Thyroid gland (tissue), 4 donors: ENCODE measurements at regions not wholly inside any gene's neighbourhood (a gene's known extent, or its start where the extent isn't known, plus 50 kb on each side); places are given as distances from the start of the nearest gene placed in this dataset.

Source experiments
- DNase-seq, 2 donors: peaks; one replicate each; pipeline ENCODE4 v3.0.0-alpha.2; 2019
- H3K27ac ChIP-seq, 3 donors: fragments of 200-600 bp; sonication (generic); 1 replicate in 2 of 3; 2 replicates in 1 of 3; pipeline ENCODE4 v1.5.1; 2016 to 2019; ENCODE audit warnings: mild to moderate bottlenecking in 1 of 3, moderate library complexity in 1 of 3
- H3K27me3 ChIP-seq: fragments of 200-600 bp; sonication (generic); one replicate; pipeline ENCODE4 v1.5.1; 2019
- H3K36me3 ChIP-seq, 2 donors: fragments of 200-600 bp; sonication (generic); one replicate each; pipeline ENCODE4 v1.5.1; 2016 to 2019
- H3K4me1 ChIP-seq, 2 donors: fragments of 200-600 bp; sonication (generic); one replicate each; pipeline ENCODE4 v1.5.1; 2017 to 2019
- H3K4me3 ChIP-seq, 3 donors: fragments of 200-600 bp; sonication (generic); replicated peaks in 1 of 3; 1 replicate in 2 of 3; 2 replicates in 1 of 3; pipeline ENCODE4 v1.5.1; 2016; ENCODE audit warnings: mild to moderate bottlenecking in 1 of 3
- H3K9me3 ChIP-seq: fragments of 200-600 bp; sonication (generic); one replicate; pipeline ENCODE4 v1.5.1; 2017
- CTCF ChIP-seq, 6 experiments: fragments of 200-600 bp in 3 of 6; fragments of 450-650 bp in 3 of 6; sonication (generic) in 3 of 6; IDR thresholded peaks; one replicate each; pipeline ENCODE4 v1.5.1; 2016 to 2019; ENCODE audit warnings: antibody characterized with exemption in 6 of 6, mild to moderate bottlenecking in 2 of 6, inconsistent platforms in 1 of 6, moderate library complexity in 1 of 6
- POLR2A ChIP-seq, 2 donors: fragments of 450-650 bp; IDR thresholded peaks; one replicate each; pipeline ENCODE4 v1.6.1; 2017; ENCODE audit warnings: antibody characterized with exemption in 2 of 2, mild to moderate bottlenecking in 2 of 2, moderate library complexity in 1 of 2
- WGBS, 2 donors: methylation state at CpG; one replicate each; pipeline ENCODE4 v1.1.5; 2017; 5-methylcytosine and 5-hydroxymethylcytosine counted together
- intact Hi-C: fragments of 100-400 bp; cut with DNase I; formaldehyde crosslinking; loops from one replicate; pipeline ENCODE4 v1.15.1; 2023

GRCh38 chr2:223161873-223162458 lies 110.0 kb downstream of the KCNE4 start:
- Histone ChIP-seq H3K36me3 (no peaks in the 10 kb centered on the region), H3K27ac (no peak overlapping the region), H3K4me1 (no peaks in the 10 kb centered on the region), H3K27me3 (no peaks in the 10 kb centered on the region), H3K4me3 (no peak overlapping the region), H3K9me3 (no peaks in the 10 kb centered on the region)
- intact Hi-C loops, result no loop called here
- WGBS, 2 donors, result 75 to 86% methylated on average over 8 of the region's 8 CpGs
- DNase-seq, result no peak
- TF ChIP-seq CTCF (IDR thresholded peaks at IDR 0.05) (no peak), POLR2A (IDR thresholded peaks at IDR 0.05) (no peak)

GRCh38 chr2:223165423-223166214 lies 113.6 kb downstream of the KCNE4 start:
- TF ChIP-seq POLR2A (IDR thresholded peaks at IDR 0.05) (no peak), CTCF (IDR thresholded peaks at IDR 0.05) (no peak)
- no peak overlapping the region for H3K4me3 ChIP-seq
- 85 to 88% methylated on average over 2 of the region's 2 CpGs for WGBS, 2 donors
- H3K4me1 ChIP-seq, result no peaks in the 10 kb centered on the region
- H3K36me3 ChIP-seq, result no peaks in the 10 kb centered on the region
- no peaks in the 10 kb centered on the region for H3K9me3 ChIP-seq
- no peaks in the 10 kb centered on the region for H3K27me3 ChIP-seq
- DNase-seq, result no peak
- intact Hi-C loops, result no loop called here
- no peak overlapping the region for H3K27ac ChIP-seq

DNA sequence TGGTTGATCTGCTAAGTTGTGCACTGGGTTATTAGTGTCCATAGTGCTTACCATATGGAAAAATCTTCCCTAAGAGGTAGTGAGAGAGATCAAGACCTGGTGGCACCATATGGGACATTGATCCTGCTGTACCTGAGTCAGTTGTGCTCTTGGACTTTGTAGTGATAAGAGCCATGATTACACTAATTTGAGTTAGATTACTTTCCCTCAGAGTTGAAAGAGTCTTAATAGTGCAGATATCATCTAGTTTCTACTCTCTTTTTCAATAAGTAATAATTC lies 114.2 kb downstream of the KCNE4 start:
- H3K4me1 ChIP-seq, result no peaks in the 10 kb centered on the region
- no peaks in the 10 kb centered on the region for H3K9me3 ChIP-seq
- no peaks in the 10 kb centered on the region for H3K27me3 ChIP-seq
- no peak overlapping the region for H3K4me3 ChIP-seq
- no peak for DNase-seq
- no peaks in the 10 kb centered on the region for H3K36me3 ChIP-seq
- no peak overlapping the region for H3K27ac ChIP-seq
- TF ChIP-seq POLR2A (IDR thresholded peaks at IDR 0.05) (no peak), CTCF (IDR thresholded peaks at IDR 0.05) (no peak)
- intact Hi-C loops, result no loop called here

GRCh38 chr2:223166983-223167650 lies 115.1 kb downstream of the KCNE4 start:
- 91 to 93% methylated on average over 6 of the region's 6 CpGs for WGBS, 2 donors

More at GRCh38 chr2:223166983-223167650, 115.1 kb downstream of the KCNE4 start:
- H3K36me3 ChIP-seq, result no peaks in the 10 kb centered on the region
- no peaks in the 10 kb centered on the region for H3K4me1 ChIP-seq
- H3K27me3 ChIP-seq, result no peaks in the 10 kb centered on the region
- intact Hi-C loops, result no loop called here
- H3K4me3 ChIP-seq, result no peak overlapping the region
- no peaks in the 10 kb centered on the region for H3K9me3 ChIP-seq
- DNase-seq, result no peak
- no peak overlapping the region for H3K27ac ChIP-seq
- TF ChIP-seq CTCF (IDR thresholded peaks at IDR 0.05), result no peak
